IMR-90 (cell line): ENCODE measurements at regions not wholly inside any gene's neighbourhood (a gene's known extent, or its start where the extent isn't known, plus 50 kb on each side); places are given as distances from the start of the nearest gene placed in this dataset.

ENCODE experiments used
- BHLHE40 ChIP-seq: fragments of 150-350 bp; IDR thresholded peaks from 2 replicates; pipeline ENCODE4 v1.6.1; 2016; ENCODE audit warnings: mild to moderate bottlenecking, low read depth, low read length
- CEBPB ChIP-seq: IDR thresholded peaks from 2 replicates; pipeline ENCODE4 v1.6.1; 2012; ENCODE audit warnings: low read depth, low read length, improper control_type of control experiment
- CTCF ChIP-seq: conservative IDR thresholded peaks from 2 replicates; pipeline ENCODE4 v1.5.1; 2012; ENCODE audit warnings: mild to moderate bottlenecking, low read depth, low read length, improper control_type of control experiment
- MXI1 ChIP-seq: IDR thresholded peaks from 2 replicates; pipeline ENCODE4 v1.6.1; 2012; ENCODE audit warnings: low read depth, mild to moderate bottlenecking, low read length, moderate library complexity, borderline replicate concordance
- POLR2A ChIP-seq: IDR thresholded peaks from 2 replicates; pipeline ENCODE4 v1.6.1; 2012; ENCODE audit warnings: mild to moderate bottlenecking, low read depth, low read length
- RAD21 ChIP-seq: IDR thresholded peaks from 2 replicates; pipeline ENCODE4 v1.6.1; 2012; ENCODE audit warnings: low read length, improper control_type of control experiment
- SMC3 ChIP-seq: fragments of 150-350 bp; IDR thresholded peaks from 2 replicates; pipeline ENCODE4 v1.6.1; 2016; ENCODE audit warnings: low read depth, mild to moderate bottlenecking, antibody characterized with exemption, low read length, moderate library complexity
- USF2 ChIP-seq: fragments of 150-350 bp; IDR thresholded peaks from 2 replicates; pipeline ENCODE4 v1.6.1; 2017; ENCODE audit warnings: mild to moderate bottlenecking, antibody characterized with exemption, low read length, low read depth

- TF ChIP-seq POLR2A (no peak), BHLHE40 (no peak), CTCF (no peak), RAD21 (no peak), SMC3 (no peak), USF2 (no peak), MXI1 (no peak), CEBPB (no peak)
Measured at GRCh38 chr2:144959416-144959815, 439.5 kb upstream of the ZEB2 start.
